ENCODE measurements at regions not wholly inside any gene's neighbourhood (a gene's known extent, or its start where the extent isn't known, plus 50 kb on each side); places are given as distances from the start of the nearest gene placed in this dataset.
"Not testable (repeated sequence)": the region's sequence is repeated elsewhere in the genome, so short reads cannot be mapped to it uniquely, and the experiment has no call there.

GRCh38 chr22:10934704-10935103 lies 4593.3 kb upstream of the OR11H1 start:
- TF ChIP-seq CTCF (IDR thresholded peaks at IDR 0.05), result peak in 1 of 5 experiments; percentile 14
- TF ChIP-seq POLR2A (IDR thresholded peaks at IDR 0.05), result not testable (repeated sequence)
